Motor neuron (in vitro differentiated cells): ENCODE measurements at regions not wholly inside any gene's neighbourhood (a gene's known extent, or its start where the extent isn't known, plus 50 kb on each side); places are given as distances from the start of the nearest gene placed in this dataset.

Experiments
- ATAC-seq, 8 experiments: fragments of 200-7000 bp; cut with Tn5 transposase; replicated peaks in 6 of 8; 2 replicates each; pipeline ENCODE4 v1.8.0; 2021; ENCODE audit warnings: mild to moderate bottlenecking in 8 of 8, moderate library complexity in 8 of 8
- H3K27ac ChIP-seq, 2 donors: fragments of 250-450 bp; sonication (Bioruptor Pico); 2 replicates each; pipeline ENCODE4 v1.9.0; 2021; ENCODE audit warnings: antibody characterized with exemption in 2 of 2, mild to moderate bottlenecking in 2 of 2, moderate library complexity in 1 of 2
- H3K4me1 ChIP-seq, 2 donors: fragments of 250-450 bp; sonication (Bioruptor Pico); replicated peaks in 1 of 2; 2 replicates each; pipeline ENCODE4 v1.6.1; 2021; ENCODE audit warnings: antibody characterized with exemption in 2 of 2, mild to moderate bottlenecking in 2 of 2, moderate library complexity in 1 of 2
- H3K4me3 ChIP-seq, 5 donors: fragments of 250-450 bp; sonication (Bioruptor Pico); 2 replicates each; pipeline ENCODE4 v1.9.0; 2021; ENCODE audit warnings: antibody characterized with exemption in 5 of 5, mild to moderate bottlenecking in 5 of 5, moderate library complexity in 4 of 5
- WGBS, 10 experiments: fragments of 450-650 bp; shearing (Covaris generic); methylation state at CpG; one replicate each; pipeline ENCODE4 v1.0.0; 2022; 5-methylcytosine and 5-hydroxymethylcytosine counted together
- in situ Hi-C, 9 experiments: fragments of 400-800 bp; cut with MboI; loops; one replicate each; pipeline ENCODE4 v1.15.0; 2021; ENCODE audit warnings: low sequenced_read_pairs in 9 of 9, low pct_unique_long_range_greater_than_20kb in 2 of 9; ENCODE audit not compliant: unreplicated experiment in 9 of 9

DNA sequence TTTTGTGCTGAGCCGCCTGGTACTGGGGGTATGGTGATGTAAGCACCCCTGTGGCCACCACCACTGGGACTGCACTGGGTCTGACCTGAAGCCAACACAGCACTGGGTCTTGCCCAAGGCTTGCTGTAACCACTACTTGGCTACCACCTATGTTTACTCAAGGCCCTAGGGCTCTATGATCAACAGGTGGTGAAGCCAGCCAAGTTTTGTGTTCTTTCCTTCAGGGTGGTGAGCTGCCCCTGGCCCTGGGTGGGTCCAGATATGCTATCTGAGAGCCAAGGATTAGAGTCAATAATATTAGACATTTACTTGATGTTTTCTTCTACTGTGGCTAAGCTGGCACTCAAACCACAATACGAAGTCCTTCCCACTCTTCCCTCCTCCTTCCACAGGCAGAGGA, 55.1 kb upstream of the PAGE4 start:
- H3K27ac ChIP-seq = no peak overlapping the region
- WGBS, 10 experiments = 0% methylated on average over 1 of the region's 2 CpGs; no CpG with 5 or more reads in 9 of the 10 experiments
- H3K4me1 ChIP-seq = no peaks in the 10 kb centered on the region
- in situ Hi-C loops = loop anchor here in 1 of 9 experiments (25.0 kb wide), 1 partner anchor 88 kb away; no protein-coding TSS in a partner anchor
- no peak overlapping the region for H3K4me3 ChIP-seq
- no peak for ATAC-seq

DNA sequence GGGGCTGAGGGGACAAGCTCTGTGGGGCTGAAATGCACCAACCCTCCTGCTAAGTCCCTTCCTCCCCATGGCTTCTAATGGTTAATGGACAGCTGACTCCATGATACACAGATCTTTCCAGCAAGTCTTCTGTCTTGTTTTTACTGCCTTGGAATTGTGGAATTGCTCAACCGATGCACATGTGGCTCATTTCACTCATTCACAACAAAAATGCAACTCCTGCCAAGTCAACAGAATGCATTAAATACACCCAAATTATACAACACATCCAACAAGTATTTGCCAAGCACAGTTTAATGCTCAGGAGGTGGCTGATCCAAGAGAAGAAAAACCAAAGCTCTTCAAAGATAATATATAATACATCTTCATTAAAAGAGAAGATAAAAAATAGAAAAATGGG, 61.9 kb upstream of the PAGE4 start:
- in situ Hi-C loops = loop anchor here in 1 of 9 experiments (25.0 kb wide), 1 partner anchor 95 kb away; no protein-coding TSS in a partner anchor
- Histone ChIP-seq H3K27ac (no peak overlapping the region), H3K4me3 (no peak overlapping the region), H3K4me1 (no peaks in the 10 kb centered on the region)
- ATAC-seq = peak in 1 of 8 experiments; percentile 25
- WGBS, 10 experiments = 0 to 80% (median 22%) methylated on average over 1 of the region's 1 CpG; no CpG with 5 or more reads in 6 of the 10 experiments

DNA sequence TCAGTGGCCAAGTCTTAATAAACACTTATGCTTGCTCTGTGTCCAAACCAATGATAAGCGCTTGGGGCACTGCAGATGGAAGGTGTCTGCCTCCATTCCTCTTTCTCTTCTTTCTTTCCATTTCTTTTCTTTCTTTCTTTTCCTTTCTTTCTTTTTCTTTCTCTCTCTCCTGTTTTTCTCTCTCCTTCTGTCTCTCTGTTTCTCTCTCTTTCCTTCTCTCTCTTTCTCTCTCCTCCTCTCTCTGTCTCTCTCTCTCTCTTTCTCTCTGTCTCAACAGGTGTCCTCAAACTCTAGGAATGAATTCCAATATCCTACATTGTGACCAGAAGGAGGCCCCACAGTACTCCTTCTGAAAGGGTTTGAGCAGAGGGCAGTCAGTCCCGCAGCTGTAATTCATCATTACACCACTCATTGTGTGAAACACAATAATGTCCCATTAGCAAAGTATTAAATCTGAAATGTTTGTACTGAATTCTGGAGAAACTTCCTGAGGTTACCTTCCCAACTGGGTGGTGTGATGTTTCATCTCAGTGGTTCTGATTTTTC, 66.5 kb upstream of the PAGE1 start:
- in situ Hi-C loops = loop anchor here in 1 of 9 experiments (25.0 kb wide), 1 partner anchor 100 kb away; no protein-coding TSS in a partner anchor
- Histone ChIP-seq H3K4me3 (no peak overlapping the region), H3K4me1 (peaks cover 0 to 9% of the 10 kb centered on the region in 2 donors), H3K27ac (no peak overlapping the region)
- no peak for ATAC-seq
- WGBS, 10 experiments = 0 to 100% (median 38%) methylated on average over 1 to 2 of the region's 2 CpGs; no CpG with 5 or more reads in 2 of the 10 experiments

DNA sequence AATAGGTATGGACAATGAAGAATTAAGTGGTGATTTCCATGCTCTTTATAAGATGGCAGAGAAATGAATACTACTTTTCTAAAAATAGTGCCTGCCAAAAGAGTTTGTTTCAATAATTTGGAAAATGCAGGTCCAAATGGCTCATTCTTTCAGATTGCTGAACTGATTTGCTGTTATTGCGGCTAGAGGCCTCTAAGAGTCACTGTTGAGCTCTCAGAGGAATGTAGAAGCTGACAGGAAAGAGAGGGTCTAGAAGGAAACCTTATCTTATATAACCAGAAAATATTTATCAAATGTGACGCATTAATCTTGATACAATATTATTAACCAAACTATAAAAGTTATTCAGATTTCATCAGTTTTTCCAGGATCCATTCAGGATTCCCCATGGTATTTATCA, 65.7 kb upstream of the PAGE1 start:
- in situ Hi-C loops = loop anchor here in 1 of 9 experiments (25.0 kb wide), 1 partner anchor 101 kb away; no protein-coding TSS in a partner anchor
- peaks cover 0 to 9% of the 10 kb centered on the region in 2 donors for H3K4me1 ChIP-seq
- peak in 1 of 8 experiments; percentile 32 for ATAC-seq
- H3K4me3 ChIP-seq = no peak overlapping the region
- no peak overlapping the region for H3K27ac ChIP-seq
- 0 to 25% (median 0%) methylated on average over 1 to 2 of the region's 2 CpGs; no CpG with 5 or more reads in 5 of the 10 experiments for WGBS, 10 experiments

DNA sequence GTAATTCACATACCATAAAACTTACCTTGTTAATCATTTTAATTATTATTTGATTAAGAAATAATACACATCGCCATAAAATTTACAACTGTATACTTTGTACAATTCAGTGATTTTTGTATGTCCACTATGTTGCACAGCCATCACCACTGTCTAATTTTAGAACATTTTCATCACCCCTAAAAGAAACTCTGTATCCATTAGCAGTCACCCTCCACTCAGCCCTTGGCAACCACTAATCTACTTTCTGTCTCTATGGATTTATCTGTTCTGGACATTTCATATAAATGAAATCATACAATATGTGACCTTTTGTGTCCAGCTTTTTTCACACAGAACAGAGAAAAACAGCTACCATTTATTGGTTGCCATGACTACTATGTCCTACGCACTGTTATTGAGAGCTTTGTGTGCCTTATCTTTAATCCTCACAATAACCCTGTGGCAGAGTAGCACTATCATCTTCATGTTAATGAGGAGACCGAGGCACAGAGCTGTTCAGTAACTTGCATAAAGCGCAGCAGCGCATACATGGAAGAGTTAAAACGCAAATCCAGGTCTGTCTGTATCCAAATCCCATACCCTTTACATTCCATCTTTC, 64.6 kb upstream of the PAGE1 start:
- WGBS, 10 experiments = 25 to 100% (median 76%) methylated on average over 1 to 6 of the region's 6 CpGs; no CpG with 5 or more reads in 4 of the 10 experiments
- Histone ChIP-seq H3K4me3 (no peak overlapping the region), H3K4me1 (peaks cover 0 to 9% of the 10 kb centered on the region in 2 donors), H3K27ac (no peak overlapping the region)
- in situ Hi-C loops = loop anchor here in 1 of 9 experiments (25.0 kb wide), 1 partner anchor 102 kb away; no protein-coding TSS in a partner anchor
- peak in 5 of 8 experiments; percentile 51 to 83 (median 71) for ATAC-seq

DNA sequence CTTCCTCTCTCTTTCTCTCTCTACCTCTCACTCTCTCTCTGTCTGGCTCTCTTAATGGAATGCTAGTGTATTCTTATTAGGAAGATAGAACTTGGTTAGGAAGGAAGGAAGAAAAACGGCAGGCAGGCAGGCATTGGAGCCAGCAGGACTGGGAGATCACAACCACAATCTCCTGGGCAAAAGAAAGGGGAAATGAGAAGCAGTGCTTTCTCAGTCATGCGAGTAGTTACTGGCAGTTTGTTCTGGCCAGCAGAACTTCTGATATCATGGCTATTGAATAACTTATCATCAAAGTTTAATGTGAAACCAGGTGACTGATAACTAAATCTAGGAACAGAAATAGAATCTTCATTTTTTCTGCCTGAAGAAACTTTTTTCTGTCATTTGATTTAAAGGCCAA, 60.9 kb upstream of the PAGE1 start:
- in situ Hi-C loops = loop anchor here in 1 of 9 experiments (25.0 kb wide), 1 partner anchor 106 kb away; no protein-coding TSS in a partner anchor

DNA sequence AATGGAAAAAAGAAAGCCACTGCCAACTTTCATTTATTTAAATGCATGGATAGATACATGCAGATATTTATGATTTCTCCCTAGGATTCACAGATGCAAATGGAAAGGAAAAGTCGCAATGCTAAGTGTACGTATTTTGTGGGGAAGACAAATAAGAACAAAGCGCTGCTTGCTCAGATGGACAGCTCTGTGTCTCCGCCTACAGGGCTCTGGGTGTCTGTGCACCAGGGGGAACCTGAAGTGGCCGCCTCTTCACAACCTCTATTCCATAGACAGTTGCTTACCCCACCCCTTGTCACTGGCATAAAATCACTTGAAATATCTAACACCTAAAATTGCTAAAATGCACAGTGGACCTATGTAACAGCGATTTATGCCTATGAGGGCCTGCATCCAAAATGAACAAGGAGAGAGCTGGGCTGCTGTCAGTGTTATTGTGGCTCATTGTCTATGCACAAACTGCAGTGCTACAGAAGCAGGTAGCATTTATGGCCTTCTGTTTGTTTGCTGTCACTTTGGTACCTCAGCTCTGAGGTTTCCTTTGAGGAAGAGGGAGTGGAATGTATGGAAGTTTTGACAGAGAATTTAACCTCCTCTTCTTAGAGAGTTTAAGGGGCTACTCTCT, 58.6 kb upstream of the PAGE1 start:
- Histone ChIP-seq H3K4me1 (peaks cover 0 to 5% of the 10 kb centered on the region in 2 donors), H3K27ac (no peak overlapping the region), H3K4me3 (no peak overlapping the region)
- in situ Hi-C loops = loop anchor here in 1 of 9 experiments (25.0 kb wide), 1 partner anchor 108 kb away; no protein-coding TSS in a partner anchor
- peak; percentile 56 to 85 (median 71) for ATAC-seq
- WGBS, 10 experiments = 14 to 22% (median 20%) methylated on average over 1 to 6 of the region's 6 CpGs; no CpG with 5 or more reads in 7 of the 10 experiments

More for the DNA sequence above, 60.9 kb upstream of the PAGE1 start:
- H3K4me3 ChIP-seq = no peak overlapping the region
- no peak for ATAC-seq
- no peak overlapping the region for H3K27ac ChIP-seq
- peaks cover 0 to 14% of the 10 kb centered on the region in 2 donors for H3K4me1 ChIP-seq
- WGBS, 10 experiments = 0 to 50% (median 36%) methylated on average over 1 to 2 of the region's 2 CpGs; no CpG with 5 or more reads in 6 of the 10 experiments

DNA sequence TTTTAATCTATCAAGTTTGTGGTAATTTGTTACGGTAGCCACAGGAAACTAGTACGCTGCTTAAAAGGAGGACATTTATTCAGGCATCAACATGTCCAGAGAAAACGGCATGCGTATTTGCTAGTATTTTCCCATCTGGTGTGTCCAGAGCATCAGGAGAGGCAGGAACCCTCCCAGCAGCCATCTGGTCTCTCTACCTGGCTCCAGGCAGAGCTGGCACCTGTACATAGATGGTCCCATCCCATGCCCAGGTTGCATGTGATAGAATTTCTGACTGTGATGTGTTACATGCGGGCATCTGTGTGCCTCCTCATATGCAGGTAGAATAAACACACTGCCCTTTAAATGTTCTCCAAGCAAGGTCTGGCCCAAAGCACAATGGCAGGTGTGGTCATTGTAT, 57.9 kb upstream of the PAGE1 start:
- WGBS, 10 experiments = 67 to 93% (median 84%) methylated on average over 1 to 4 of the region's 5 CpGs; no CpG with 5 or more reads in 7 of the 10 experiments
- Histone ChIP-seq H3K27ac (no peak overlapping the region), H3K4me1 (peaks cover 0 to 5% of the 10 kb centered on the region in 2 donors), H3K4me3 (no peak overlapping the region)
- in situ Hi-C loops = loop anchor here in 1 of 9 experiments (25.0 kb wide), 1 partner anchor 109 kb away; no protein-coding TSS in a partner anchor
- no peak for ATAC-seq

DNA sequence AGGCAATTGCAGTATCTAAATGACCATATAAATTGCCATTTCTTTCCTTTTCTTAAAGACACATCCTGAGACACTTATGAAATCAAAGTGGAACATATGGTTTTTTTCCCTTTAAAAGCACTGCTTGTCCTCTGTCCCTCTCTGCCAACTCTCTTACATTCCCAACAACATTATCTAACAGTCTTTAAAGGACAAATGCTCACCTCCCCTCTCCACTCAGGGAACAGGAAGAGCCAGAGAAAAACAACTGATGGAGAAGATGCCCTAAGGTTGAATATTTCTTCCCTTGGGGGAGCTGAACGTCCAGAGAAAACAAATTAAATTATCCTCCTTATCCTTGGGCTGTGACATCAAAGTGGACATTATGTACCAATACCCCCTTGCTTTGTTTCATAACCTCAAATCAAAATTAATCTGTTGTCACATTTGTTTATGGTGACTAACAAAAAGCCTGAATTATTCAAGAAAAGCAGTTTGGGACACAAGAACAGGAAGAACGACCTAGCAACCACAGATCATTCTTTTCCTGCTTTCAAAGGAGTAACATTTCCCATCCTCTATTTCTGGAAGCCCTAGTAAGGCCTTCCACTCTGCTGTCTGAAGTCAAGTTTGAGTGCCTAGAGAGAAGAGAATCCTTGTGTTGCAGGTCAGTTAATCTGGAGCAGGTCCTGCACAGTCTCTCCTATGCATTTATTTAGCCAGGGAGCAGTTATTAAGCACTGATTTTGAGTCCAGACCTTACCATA, 52.6 kb upstream of the PAGE1 start:
- no peaks in the 10 kb centered on the region for H3K4me1 ChIP-seq
- 0 to 29% (median 13%) methylated on average over 1 to 2 of the region's 2 CpGs; no CpG with 5 or more reads in 4 of the 10 experiments for WGBS, 10 experiments
- no peak overlapping the region for H3K27ac ChIP-seq
- H3K4me3 ChIP-seq = no peak overlapping the region
- ATAC-seq = no peak
- in situ Hi-C loops = no loop called here

DNA sequence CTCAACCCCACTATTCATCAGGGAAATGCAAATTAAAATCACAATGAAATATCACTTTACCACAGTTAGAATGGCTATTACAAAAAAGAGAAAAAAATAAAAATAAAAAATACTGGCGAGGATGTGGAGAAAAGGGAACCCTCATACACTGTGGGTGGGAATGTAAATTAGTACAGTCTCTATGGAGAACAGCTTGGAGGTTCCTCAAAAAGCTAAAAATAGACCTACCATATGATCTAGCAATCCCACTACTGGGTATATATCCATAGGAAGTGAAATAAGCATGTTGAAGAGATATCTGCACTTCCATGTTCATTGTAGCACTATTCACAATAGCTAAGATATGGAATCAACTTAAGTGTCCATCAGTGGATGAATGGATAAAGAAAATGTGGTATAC, 50.5 kb upstream of the PAGE1 start:
- Histone ChIP-seq H3K27ac (no peak overlapping the region), H3K4me1 (no peaks in the 10 kb centered on the region), H3K4me3 (no peak overlapping the region)
- ATAC-seq = no peak
- 0 to 89% (median 7%) methylated on average over 1 of the region's 1 CpG; no CpG with 5 or more reads in 6 of the 10 experiments for WGBS, 10 experiments
- in situ Hi-C loops = no loop called here
